ENCODE measurements at regions not wholly inside any gene's neighbourhood (a gene's known extent, or its start where the extent isn't known, plus 50 kb on each side); places are given as distances from the start of the nearest gene placed in this dataset.

GRCh38 chr3:102883515-102883914, 448.7 kb downstream of the ZPLD1 start:
- no peak for FAIRE-seq
- no peaks in the 10 kb centered on the region for H3K79me2 ChIP-seq (ENCODE audit: control insufficient read depth, insufficient read depth, low read length)
- RAD21 ChIA-PET (ENCODE audit: unreplicated experiment) = no interaction called here
- H3K4me2 ChIP-seq (ENCODE audit: control insufficient read depth, insufficient read depth) = no peak overlapping the region
- no peaks in the 10 kb centered on the region for H3K9me3 ChIP-seq (replicated peaks; ENCODE audit: control insufficient read depth, insufficient read depth, low read length)
- SMC1A ChIA-PET (ENCODE audit: uncharacterized antibody, unreplicated experiment) = no interaction called here
- no TSS peak for BruUV-seq (replicated peaks)
- no peak for DNase-seq (ENCODE audit: low read depth, low spot score)
- no peak overlapping the region for H3K9ac ChIP-seq (ENCODE audit: control insufficient read depth, insufficient read depth, low read length)
- CTCF ChIA-PET = no interaction called here
- in situ Hi-C loops (cut with MboI) = no loop called here
- no peak for TF ChIP-seq IRF3 (IDR thresholded peaks at IDR 0.05)
- TF ChIP-seq CREM (IDR thresholded peaks at IDR 0.05; ENCODE audit: low read depth) = no peak
- no peak for TF ChIP-seq EED (IDR thresholded peaks at IDR 0.05; ENCODE audit: low read depth)
- TF ChIP-seq, protein P1, sequence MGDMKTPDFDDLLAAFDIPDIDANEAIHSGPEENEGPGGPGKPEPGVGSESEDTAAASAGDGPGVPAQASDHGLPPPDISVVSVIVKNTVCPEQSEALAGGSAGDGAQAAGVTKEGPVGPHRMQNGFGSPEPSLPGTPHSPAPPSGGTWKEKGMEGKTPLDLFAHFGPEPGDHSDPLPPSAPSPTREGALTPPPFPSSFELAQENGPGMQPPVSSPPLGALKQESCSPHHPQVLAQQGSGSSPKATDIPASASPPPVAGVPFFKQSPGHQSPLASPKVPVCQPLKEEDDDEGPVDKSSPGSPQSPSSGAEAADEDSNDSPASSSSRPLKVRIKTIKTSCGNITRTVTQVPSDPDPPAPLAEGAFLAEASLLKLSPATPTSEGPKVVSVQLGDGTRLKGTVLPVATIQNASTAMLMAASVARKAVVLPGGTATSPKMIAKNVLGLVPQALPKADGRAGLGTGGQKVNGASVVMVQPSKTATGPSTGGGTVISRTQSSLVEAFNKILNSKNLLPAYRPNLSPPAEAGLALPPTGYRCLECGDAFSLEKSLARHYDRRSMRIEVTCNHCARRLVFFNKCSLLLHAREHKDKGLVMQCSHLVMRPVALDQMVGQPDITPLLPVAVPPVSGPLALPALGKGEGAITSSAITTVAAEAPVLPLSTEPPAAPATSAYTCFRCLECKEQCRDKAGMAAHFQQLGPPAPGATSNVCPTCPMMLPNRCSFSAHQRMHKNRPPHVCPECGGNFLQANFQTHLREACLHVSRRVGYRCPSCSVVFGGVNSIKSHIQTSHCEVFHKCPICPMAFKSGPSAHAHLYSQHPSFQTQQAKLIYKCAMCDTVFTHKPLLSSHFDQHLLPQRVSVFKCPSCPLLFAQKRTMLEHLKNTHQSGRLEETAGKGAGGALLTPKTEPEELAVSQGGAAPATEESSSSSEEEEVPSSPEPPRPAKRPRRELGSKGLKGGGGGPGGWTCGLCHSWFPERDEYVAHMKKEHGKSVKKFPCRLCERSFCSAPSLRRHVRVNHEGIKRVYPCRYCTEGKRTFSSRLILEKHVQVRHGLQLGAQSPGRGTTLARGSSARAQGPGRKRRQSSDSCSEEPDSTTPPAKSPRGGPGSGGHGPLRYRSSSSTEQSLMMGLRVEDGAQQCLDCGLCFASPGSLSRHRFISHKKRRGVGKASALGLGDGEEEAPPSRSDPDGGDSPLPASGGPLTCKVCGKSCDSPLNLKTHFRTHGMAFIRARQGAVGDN (IDR thresholded peaks at IDR 0.05) = no peak
- TF ChIP-seq, protein P2, sequence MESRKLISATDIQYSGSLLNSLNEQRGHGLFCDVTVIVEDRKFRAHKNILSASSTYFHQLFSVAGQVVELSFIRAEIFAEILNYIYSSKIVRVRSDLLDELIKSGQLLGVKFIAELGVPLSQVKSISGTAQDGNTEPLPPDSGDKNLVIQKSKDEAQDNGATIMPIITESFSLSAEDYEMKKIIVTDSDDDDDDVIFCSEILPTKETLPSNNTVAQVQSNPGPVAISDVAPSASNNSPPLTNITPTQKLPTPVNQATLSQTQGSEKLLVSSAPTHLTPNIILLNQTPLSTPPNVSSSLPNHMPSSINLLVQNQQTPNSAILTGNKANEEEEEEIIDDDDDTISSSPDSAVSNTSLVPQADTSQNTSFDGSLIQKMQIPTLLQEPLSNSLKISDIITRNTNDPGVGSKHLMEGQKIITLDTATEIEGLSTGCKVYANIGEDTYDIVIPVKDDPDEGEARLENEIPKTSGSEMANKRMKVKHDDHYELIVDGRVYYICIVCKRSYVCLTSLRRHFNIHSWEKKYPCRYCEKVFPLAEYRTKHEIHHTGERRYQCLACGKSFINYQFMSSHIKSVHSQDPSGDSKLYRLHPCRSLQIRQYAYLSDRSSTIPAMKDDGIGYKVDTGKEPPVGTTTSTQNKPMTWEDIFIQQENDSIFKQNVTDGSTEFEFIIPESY (IDR thresholded peaks at IDR 0.05) = no peak
- no peak for TF ChIP-seq RB1 (IDR thresholded peaks at IDR 0.05; ENCODE audit: borderline replicate concordance)
- no peak for TF ChIP-seq SKIL (IDR thresholded peaks at IDR 0.05; ENCODE audit: low read depth, poor library complexity, severe bottlenecking)
- TF ChIP-seq FOXK2 (IDR thresholded peaks at IDR 0.05) = no peak
- TF ChIP-seq ATF7 (IDR thresholded peaks at IDR 0.05; ENCODE audit: low read depth) = no peak
- TF ChIP-seq SMARCA5 (IDR thresholded peaks at IDR 0.05) = no peak
- intact Hi-C loops (cut with micrococcal nuclease; ENCODE audit: unreplicated experiment) = no loop called here
- ATAC-seq = no peak
- no peaks in the 10 kb centered on the region for H3K4me1 ChIP-seq (ENCODE audit: control insufficient read depth, insufficient read depth, low read length)
- no peaks in the 10 kb centered on the region for H4K20me1 ChIP-seq (ENCODE audit: control insufficient read depth, insufficient read depth)
- H2AFZ ChIP-seq (ENCODE audit: control insufficient read depth, low read depth, low read length) = no peak overlapping the region
- H3K4me3 ChIP-seq = no peak overlapping the region
- POLR2A ChIA-PET = no interaction called here
- no peaks in the 10 kb centered on the region for H3K27me3 ChIP-seq (replicated peaks in 1 of 2; ENCODE audit: control insufficient read depth in 2 of 2, insufficient read depth in 2 of 2, low read length in 1 of 2)
- 5% methylated on average over 2 of the region's 2 CpGs for WGBS (ENCODE audit: insufficient coverage, insufficient replicate concordance, low lambda C conversion rate, missing lambda C conversion rate)
- H3K36me3 ChIP-seq (ENCODE audit: control insufficient read depth in 2 of 2, insufficient read depth in 2 of 2, low read length in 1 of 2) = no peaks in the 10 kb centered on the region
- no peak overlapping the region for H3K27ac ChIP-seq (ENCODE audit: control insufficient read depth, insufficient read depth)
